HL-60 (cell line): ENCODE measurements at regions not wholly inside any gene's neighbourhood (a gene's known extent, or its start where the extent isn't known, plus 50 kb on each side); places are given as distances from the start of the nearest gene placed in this dataset.

Experiments used
- SPI1 ChIP-seq: IDR thresholded peaks from 2 replicates; pipeline ENCODE4 v1.6.1; 2012; ENCODE audit warnings: low read depth, mild to moderate bottlenecking, borderline replicate concordance
- TF ChIP-seq, protein P1 (sequence below): IDR thresholded peaks from one replicate; pipeline ENCODE4 v1.5.1; 2011; ENCODE audit warnings: low read length, control low read depth, inconsistent platforms; ENCODE audit not compliant: insufficient read depth

DNA sequence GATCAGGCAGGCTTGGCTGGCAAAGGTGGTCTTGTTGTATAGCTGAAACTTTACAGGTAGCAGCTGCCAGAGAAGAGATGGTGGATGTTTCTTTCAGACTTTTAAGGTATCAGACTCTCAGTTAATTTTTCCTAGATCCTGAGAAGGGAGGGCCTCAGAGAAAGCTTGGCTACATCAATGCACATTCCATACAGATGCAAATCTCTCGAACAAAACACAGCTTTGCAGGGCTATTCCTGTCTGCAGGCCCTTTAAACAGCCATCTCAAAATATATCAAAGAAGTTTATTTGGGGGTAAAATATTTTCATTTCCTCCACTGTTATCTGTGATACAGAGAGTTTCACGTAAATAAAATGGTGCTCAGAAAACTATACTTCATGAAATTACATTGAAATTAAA, 1584.4 kb downstream of the EFNA5 start:
- TF ChIP-seq, protein P1, sequence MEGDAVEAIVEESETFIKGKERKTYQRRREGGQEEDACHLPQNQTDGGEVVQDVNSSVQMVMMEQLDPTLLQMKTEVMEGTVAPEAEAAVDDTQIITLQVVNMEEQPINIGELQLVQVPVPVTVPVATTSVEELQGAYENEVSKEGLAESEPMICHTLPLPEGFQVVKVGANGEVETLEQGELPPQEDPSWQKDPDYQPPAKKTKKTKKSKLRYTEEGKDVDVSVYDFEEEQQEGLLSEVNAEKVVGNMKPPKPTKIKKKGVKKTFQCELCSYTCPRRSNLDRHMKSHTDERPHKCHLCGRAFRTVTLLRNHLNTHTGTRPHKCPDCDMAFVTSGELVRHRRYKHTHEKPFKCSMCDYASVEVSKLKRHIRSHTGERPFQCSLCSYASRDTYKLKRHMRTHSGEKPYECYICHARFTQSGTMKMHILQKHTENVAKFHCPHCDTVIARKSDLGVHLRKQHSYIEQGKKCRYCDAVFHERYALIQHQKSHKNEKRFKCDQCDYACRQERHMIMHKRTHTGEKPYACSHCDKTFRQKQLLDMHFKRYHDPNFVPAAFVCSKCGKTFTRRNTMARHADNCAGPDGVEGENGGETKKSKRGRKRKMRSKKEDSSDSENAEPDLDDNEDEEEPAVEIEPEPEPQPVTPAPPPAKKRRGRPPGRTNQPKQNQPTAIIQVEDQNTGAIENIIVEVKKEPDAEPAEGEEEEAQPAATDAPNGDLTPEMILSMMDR: no peak
- TF ChIP-seq SPI1: no peak
